ENCODE measurements at regions not wholly inside any gene's neighbourhood (a gene's known extent, or its start where the extent isn't known, plus 50 kb on each side); places are given as distances from the start of the nearest gene placed in this dataset.

DNA sequence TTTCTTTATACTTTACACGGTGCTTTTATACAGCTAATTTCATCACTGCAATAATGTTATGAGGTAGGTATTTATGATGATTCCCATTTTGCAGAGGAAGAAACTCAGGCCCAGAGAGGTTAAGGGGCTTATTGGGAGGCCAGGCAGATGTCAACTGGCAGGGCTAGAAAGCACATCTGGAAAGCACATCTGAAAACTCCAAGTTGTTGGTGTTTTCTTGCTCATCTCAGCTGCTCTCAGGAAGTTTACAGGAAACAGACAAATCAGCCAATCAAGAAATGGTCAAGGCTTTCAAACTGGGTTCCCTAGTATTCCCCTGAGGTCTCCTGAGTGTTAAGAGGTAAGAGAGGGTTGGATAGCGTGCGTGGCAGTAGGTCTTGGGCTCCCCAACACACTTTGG is 124.1 kb upstream of the MED13L start:
- ATAC-seq (no peak), DNase-seq (no peak)
- intact Hi-C loops (cut with DNase I) = no loop called here
- Histone ChIP-seq H3K27me3 (no peaks in the 10 kb centered on the region), H3K9me3 (no peaks in the 10 kb centered on the region), H3K4me1 (peaks cover 0 to 20% (median 9%) of the 10 kb centered on the region in 4 donors), H3K36me3 (no peaks in the 10 kb centered on the region), H3K4me3 (no peak overlapping the region), H3K27ac (no peak overlapping the region)
- 96% methylated on average over 3 of the region's 3 CpGs for WGBS (ENCODE audit: insufficient coverage, low coverage, low lambda C conversion rate, missing lambda C conversion rate)
- TF ChIP-seq, protein P1, sequence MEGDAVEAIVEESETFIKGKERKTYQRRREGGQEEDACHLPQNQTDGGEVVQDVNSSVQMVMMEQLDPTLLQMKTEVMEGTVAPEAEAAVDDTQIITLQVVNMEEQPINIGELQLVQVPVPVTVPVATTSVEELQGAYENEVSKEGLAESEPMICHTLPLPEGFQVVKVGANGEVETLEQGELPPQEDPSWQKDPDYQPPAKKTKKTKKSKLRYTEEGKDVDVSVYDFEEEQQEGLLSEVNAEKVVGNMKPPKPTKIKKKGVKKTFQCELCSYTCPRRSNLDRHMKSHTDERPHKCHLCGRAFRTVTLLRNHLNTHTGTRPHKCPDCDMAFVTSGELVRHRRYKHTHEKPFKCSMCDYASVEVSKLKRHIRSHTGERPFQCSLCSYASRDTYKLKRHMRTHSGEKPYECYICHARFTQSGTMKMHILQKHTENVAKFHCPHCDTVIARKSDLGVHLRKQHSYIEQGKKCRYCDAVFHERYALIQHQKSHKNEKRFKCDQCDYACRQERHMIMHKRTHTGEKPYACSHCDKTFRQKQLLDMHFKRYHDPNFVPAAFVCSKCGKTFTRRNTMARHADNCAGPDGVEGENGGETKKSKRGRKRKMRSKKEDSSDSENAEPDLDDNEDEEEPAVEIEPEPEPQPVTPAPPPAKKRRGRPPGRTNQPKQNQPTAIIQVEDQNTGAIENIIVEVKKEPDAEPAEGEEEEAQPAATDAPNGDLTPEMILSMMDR (IDR thresholded peaks at IDR 0.05) = no peak
- TF ChIP-seq POLR2A (IDR thresholded peaks at IDR 0.05) = no peak

DNA sequence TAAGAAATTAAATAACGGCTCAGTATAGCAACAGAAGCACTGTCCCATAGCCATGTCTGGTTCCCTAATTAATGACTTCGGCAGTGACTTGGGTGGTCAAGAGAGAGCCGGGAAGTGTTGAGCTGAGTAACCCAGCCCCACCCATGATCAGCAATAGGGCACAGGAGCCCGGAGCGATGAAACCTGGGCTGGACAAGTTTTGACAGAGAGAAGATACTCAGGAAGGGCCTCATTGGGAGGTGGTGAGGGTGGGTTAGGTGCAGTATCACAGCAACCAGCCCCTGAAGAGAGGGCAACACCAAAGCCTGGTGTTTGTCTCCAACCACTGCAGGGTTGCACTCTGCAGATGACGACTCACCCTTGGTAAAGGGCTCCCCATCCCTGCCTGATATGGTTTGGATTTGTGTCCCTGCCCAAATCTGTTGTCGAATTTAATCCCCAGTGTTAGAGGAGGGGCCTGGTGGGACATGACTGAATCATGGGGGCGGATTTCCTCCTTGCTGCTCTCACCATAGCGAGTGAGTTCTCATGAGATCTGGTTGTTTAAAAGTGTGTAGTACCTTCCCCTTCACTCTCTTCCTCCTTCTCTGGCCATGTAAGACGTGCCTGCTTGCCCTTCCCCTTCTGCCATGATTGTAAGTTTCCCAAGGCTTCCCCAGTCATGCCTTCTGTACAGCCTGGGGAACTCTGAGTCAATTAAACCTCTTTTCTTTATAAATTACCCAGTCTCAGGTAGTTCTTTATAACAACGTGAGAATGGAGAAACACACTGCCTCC is 124.9 kb upstream of the MED13L start:
- 85% methylated on average over 5 of the region's 11 CpGs for WGBS (ENCODE audit: insufficient coverage, low coverage, low lambda C conversion rate, missing lambda C conversion rate)
- no peaks in the 10 kb centered on the region for H3K36me3 ChIP-seq
- H3K9me3 ChIP-seq = no peaks in the 10 kb centered on the region
- no peak for TF ChIP-seq POLR2A (IDR thresholded peaks at IDR 0.05)
- TF ChIP-seq, protein P1 (IDR thresholded peaks at IDR 0.05) = no peak
- H3K27ac ChIP-seq = no peak overlapping the region
- H3K4me1 ChIP-seq = peaks cover 0 to 27% (median 13%) of the 10 kb centered on the region in 4 donors
- ATAC-seq = no peak
- intact Hi-C loops (cut with DNase I) = no loop called here
- H3K27me3 ChIP-seq = no peaks in the 10 kb centered on the region
- peak in 1 of 3 donors; percentile 13 for DNase-seq
- H3K4me3 ChIP-seq = no peak overlapping the region

GRCh38 chr12:116403546-116403945 is 126.1 kb upstream of the MED13L start:
- ATAC-seq (no peak), DNase-seq (no peak)
- Histone ChIP-seq H3K27ac (no peak overlapping the region), H3K27me3 (no peaks in the 10 kb centered on the region), H3K4me3 (no peak overlapping the region), H3K9me3 (no peaks in the 10 kb centered on the region), H3K4me1 (peaks cover 0 to 27% (median 14%) of the 10 kb centered on the region in 4 donors), H3K36me3 (no peaks in the 10 kb centered on the region)
- intact Hi-C loops (cut with DNase I) = no loop called here
- TF ChIP-seq, protein P1 (IDR thresholded peaks at IDR 0.05) = no peak
- no peak for TF ChIP-seq POLR2A (IDR thresholded peaks at IDR 0.05)
- WGBS (ENCODE audit: insufficient coverage, low coverage, low lambda C conversion rate, missing lambda C conversion rate) = 83% methylated on average over 3 of the region's 3 CpGs

- Histone ChIP-seq H3K27me3 (no peaks in the 10 kb centered on the region), H3K4me3 (no peak overlapping the region), H3K36me3 (no peaks in the 10 kb centered on the region), H3K27ac (no peak overlapping the region), H3K4me1 (peaks cover 0 to 27% (median 14%) of the 10 kb centered on the region in 4 donors), H3K9me3 (no peaks in the 10 kb centered on the region)
- DNase-seq = no peak
- no peak for ATAC-seq
- 94% methylated on average over 14 of the region's 14 CpGs for WGBS (ENCODE audit: insufficient coverage, low coverage, low lambda C conversion rate, missing lambda C conversion rate)
- intact Hi-C loops (cut with DNase I) = no loop called here
- TF ChIP-seq POLR2A (IDR thresholded peaks at IDR 0.05) = no peak
- TF ChIP-seq, protein P1 (IDR thresholded peaks at IDR 0.05) = no peak
These were observed 126.8 kb upstream of the MED13L start for GRCh38 chr12:116404247-116404646.

Data from right lobe of liver (tissue), 6 donors.